ENCODE measurements at regions not wholly inside any gene's neighbourhood (a gene's known extent, or its start where the extent isn't known, plus 50 kb on each side); places are given as distances from the start of the nearest gene placed in this dataset.

- TF ChIP-seq HMGA1 (CRISPR knock-in tag; conservative IDR thresholded peaks at IDR 0.05) (no peak), SETDB1 (CRISPR knock-in tag; IDR thresholded peaks at IDR 0.05; ENCODE audit: borderline replicate concordance) (no peak)
These were observed 57.1 kb upstream of the GATA2 start (continued) for GRCh38 chr3:128550113-128550440.

GRCh38 chr3:128549283-128550112 is 56.5 kb upstream of the GATA2 start:
- Histone ChIP-seq H3K4me3 (replicated peaks in 1 of 3; ENCODE audit: insufficient read depth in 1 of 3, low read depth in 2 of 3, low read length in 3 of 3) (peak overlapping the region in 1 of 3 experiments; percentile 12; a peak in 1 of 6 replicates), H4K20me1 (ENCODE audit: insufficient read depth, low read length) (no peaks in the 10 kb centered on the region), H3K36me3 (replicated peaks in 1 of 2; ENCODE audit: control insufficient read depth in 1 of 2, insufficient read depth in 2 of 2, low read length in 2 of 2) (no peaks in the 10 kb centered on the region), H3K27ac (ENCODE audit: extremely low read length, insufficient read depth, low read length) (no peak overlapping the region), H3K4me2 (ENCODE audit: low read depth, low read length) (peak overlapping the region; percentile 43; the same call in 1 of the 2 replicates), H3K4me1 (ENCODE audit: insufficient read depth, low read length) (peaks cover 49% of the 10 kb centered on the region), H3K79me2 (ENCODE audit: insufficient read depth, low read length) (no peaks in the 10 kb centered on the region), H3K27me3 (ENCODE audit: control insufficient read depth in 1 of 2, insufficient read depth in 2 of 2, low read length in 2 of 2) (peaks cover 4 to 43% of the 10 kb centered on the region in 2 experiments; a peak in 4 of 5 replicates), H2AFZ (ENCODE audit: low read length) (no peak overlapping the region), H3K9ac (ENCODE audit: insufficient read depth, low read depth, low read length) (no peak overlapping the region), H3K9me3 (ENCODE audit: low read length) (no peaks in the 10 kb centered on the region)
- no peak for ATAC-seq
- peak; percentile 12 for DNase-seq (ENCODE audit: low spot score)
- intact Hi-C loops (cut with micrococcal nuclease; ENCODE audit: unreplicated experiment) = no loop called here
- POLR2A ChIA-PET = no interaction called here
- in situ Hi-C loops (cut with HindIII; ENCODE audit: extremely low pct_ligation_motif_present, low pct_unique_long_range_greater_than_20kb) = no loop called here
- WGBS (ENCODE audit: low lambda C conversion rate) = 42% methylated on average over 20 of the region's 20 CpGs
- no TSS peak for BruUV-seq (replicated peaks)
- no peak for FAIRE-seq
- CTCF ChIA-PET (ENCODE audit: low intra/inter-chr PET ratio, low total read pairs) = no interaction called here
- TF ChIP-seq, protein P1, sequence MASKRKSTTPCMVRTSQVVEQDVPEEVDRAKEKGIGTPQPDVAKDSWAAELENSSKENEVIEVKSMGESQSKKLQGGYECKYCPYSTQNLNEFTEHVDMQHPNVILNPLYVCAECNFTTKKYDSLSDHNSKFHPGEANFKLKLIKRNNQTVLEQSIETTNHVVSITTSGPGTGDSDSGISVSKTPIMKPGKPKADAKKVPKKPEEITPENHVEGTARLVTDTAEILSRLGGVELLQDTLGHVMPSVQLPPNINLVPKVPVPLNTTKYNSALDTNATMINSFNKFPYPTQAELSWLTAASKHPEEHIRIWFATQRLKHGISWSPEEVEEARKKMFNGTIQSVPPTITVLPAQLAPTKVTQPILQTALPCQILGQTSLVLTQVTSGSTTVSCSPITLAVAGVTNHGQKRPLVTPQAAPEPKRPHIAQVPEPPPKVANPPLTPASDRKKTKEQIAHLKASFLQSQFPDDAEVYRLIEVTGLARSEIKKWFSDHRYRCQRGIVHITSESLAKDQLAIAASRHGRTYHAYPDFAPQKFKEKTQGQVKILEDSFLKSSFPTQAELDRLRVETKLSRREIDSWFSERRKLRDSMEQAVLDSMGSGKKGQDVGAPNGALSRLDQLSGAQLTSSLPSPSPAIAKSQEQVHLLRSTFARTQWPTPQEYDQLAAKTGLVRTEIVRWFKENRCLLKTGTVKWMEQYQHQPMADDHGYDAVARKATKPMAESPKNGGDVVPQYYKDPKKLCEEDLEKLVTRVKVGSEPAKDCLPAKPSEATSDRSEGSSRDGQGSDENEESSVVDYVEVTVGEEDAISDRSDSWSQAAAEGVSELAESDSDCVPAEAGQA (IDR thresholded peaks at IDR 0.05; ENCODE audit: low read depth) = no peak
- TF ChIP-seq, protein P1 (CRISPR knock-in tag; IDR thresholded peaks at IDR 0.05; ENCODE audit: borderline replicate concordance) = no peak
- peak; percentile 43; the same call in 1 of the 2 replicates for TF ChIP-seq NCOA2 (CRISPR knock-in tag; IDR thresholded peaks at IDR 0.05)
- TF ChIP-seq, protein P2, sequence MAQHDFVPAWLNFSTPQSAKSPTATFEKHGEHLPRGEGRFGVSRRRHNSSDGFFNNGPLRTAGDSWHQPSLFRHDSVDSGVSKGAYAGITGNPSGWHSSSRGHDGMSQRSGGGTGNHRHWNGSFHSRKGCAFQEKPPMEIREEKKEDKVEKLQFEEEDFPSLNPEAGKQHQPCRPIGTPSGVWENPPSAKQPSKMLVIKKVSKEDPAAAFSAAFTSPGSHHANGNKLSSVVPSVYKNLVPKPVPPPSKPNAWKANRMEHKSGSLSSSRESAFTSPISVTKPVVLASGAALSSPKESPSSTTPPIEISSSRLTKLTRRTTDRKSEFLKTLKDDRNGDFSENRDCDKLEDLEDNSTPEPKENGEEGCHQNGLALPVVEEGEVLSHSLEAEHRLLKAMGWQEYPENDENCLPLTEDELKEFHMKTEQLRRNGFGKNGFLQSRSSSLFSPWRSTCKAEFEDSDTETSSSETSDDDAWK (CRISPR knock-in tag; IDR thresholded peaks at IDR 0.05) = no peak
- TF ChIP-seq, protein P3, sequence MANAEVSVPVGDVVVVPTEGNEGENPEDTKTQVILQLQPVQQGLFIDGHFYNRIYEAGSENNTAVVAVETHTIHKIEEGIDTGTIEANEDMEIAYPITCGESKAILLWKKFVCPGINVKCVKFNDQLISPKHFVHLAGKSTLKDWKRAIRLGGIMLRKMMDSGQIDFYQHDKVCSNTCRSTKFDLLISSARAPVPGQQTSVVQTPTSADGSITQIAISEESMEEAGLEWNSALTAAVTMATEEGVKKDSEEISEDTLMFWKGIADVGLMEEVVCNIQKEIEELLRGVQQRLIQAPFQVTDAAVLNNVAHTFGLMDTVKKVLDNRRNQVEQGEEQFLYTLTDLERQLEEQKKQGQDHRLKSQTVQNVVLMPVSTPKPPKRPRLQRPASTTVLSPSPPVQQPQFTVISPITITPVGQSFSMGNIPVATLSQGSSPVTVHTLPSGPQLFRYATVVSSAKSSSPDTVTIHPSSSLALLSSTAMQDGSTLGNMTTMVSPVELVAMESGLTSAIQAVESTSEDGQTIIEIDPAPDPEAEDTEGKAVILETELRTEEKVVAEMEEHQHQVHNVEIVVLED (CRISPR knock-in tag; IDR thresholded peaks at IDR 0.05; ENCODE audit: borderline replicate concordance) = no peak
- TF ChIP-seq, protein P4, sequence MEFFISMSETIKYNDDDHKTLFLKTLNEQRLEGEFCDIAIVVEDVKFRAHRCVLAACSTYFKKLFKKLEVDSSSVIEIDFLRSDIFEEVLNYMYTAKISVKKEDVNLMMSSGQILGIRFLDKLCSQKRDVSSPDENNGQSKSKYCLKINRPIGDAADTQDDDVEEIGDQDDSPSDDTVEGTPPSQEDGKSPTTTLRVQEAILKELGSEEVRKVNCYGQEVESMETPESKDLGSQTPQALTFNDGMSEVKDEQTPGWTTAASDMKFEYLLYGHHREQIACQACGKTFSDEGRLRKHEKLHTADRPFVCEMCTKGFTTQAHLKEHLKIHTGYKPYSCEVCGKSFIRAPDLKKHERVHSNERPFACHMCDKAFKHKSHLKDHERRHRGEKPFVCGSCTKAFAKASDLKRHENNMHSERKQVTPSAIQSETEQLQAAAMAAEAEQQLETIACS (CRISPR knock-in tag; IDR thresholded peaks at IDR 0.05) = no peak
- TF ChIP-seq KDM2A (CRISPR knock-in tag; IDR thresholded peaks at IDR 0.05; ENCODE audit: borderline replicate concordance, low read depth) = 0 out of 2 replicates have a peak, but pooled peaks have one; percentile 20
- peak; percentile 62; the same call in 1 of the 2 replicates for TF ChIP-seq ELF3 (CRISPR knock-in tag; IDR thresholded peaks at IDR 0.05)
- TF ChIP-seq SATB2 (CRISPR knock-in tag; IDR thresholded peaks at IDR 0.05) = no peak
- TF ChIP-seq MEIS1 (CRISPR knock-in tag; IDR thresholded peaks at IDR 0.05; ENCODE audit: borderline replicate concordance) = no peak
